HCT116 (cell line): ENCODE measurements at regions not wholly inside any gene's neighbourhood (a gene's known extent, or its start where the extent isn't known, plus 50 kb on each side); places are given as distances from the start of the nearest gene placed in this dataset.

Experiments used
- ATAC-seq: fragments of 200-7000 bp; cut with Tn5 transposase; 2 replicates; pipeline ENCODE4 v1.9.1; 2020; ENCODE audit warnings: mild to moderate bottlenecking, moderate library complexity
- BruUV-seq: library from RNA; stranded (reverse); fragments of 400-500 nt; replicated peaks from 2 replicates; lab custom pipeline; 2021; lab: Mats Ljungman, UMichigan
- CTCF ChIA-PET: fragments of 300-600 bp; sonication (Branson Sonifier 250); formaldehyde crosslinking; loops from one replicate; lab custom pipeline; 2021; ENCODE audit warnings: antibody characterized with exemption; lab: Charles Lee
- POLR2A ChIA-PET: fragments of 300-600, 350-600 bp; sonication (Branson Sonifier 250); formaldehyde crosslinking; loops from one replicate; lab custom pipeline; 2021; ENCODE audit warnings: antibody characterized with exemption; lab: Charles Lee
- RAD21 ChIA-PET, 2 experiments: fragments of 300-600 bp; sonication (Branson Sonifier 250); formaldehyde crosslinking; loops; one replicate each; lab custom pipeline; 2023; ENCODE audit warnings: low total read pairs in 2 of 2; ENCODE audit not compliant: uncharacterized antibody in 2 of 2, unreplicated experiment in 2 of 2, low non-redundant PET in 1 of 2; lab: Charles Lee
- DNase-seq: peaks from one replicate; pipeline ENCODE4 v3.0.0-alpha.2; 2010; ENCODE audit warnings: low read depth, low spot score
- H2AFZ ChIP-seq: fragments of 200-600 bp; shearing (Covaris generic), sonication (generic); 2 replicates; pipeline ENCODE4 v1.6.1; 2017; ENCODE audit warnings: low read depth, mixed run types, mixed read lengths, antibody characterized with exemption, low read length; ENCODE audit not compliant: poor library complexity, severe bottlenecking
- H3K27ac ChIP-seq: 2 replicates; pipeline ENCODE4 v1.5.1; 2012; ENCODE audit warnings: low read depth, low read length
- H3K27me3 ChIP-seq: fragments of 200-600 bp; sonication (generic); 2 replicates; pipeline ENCODE4 v1.6.1; 2016; ENCODE audit warnings: mixed run types, low read length, mixed read lengths; ENCODE audit not compliant: insufficient read depth
- H3K36me3 ChIP-seq, 2 experiments: fragments of 200-500 bp in 1 of 2; fragments of 200-600 bp in 1 of 2; sonication (Bioruptor generic) in 1 of 2; sonication (generic) in 1 of 2; 2 replicates each; pipeline versions ENCODE4 v1.5.1 to v1.6.1; 2014 to 2016; ENCODE audit warnings: low read length in 2 of 2, inconsistent platforms in 1 of 2, mixed read lengths in 1 of 2, mixed run types in 1 of 2; ENCODE audit not compliant: insufficient read depth in 2 of 2, control insufficient read depth in 1 of 2
- H3K4me1 ChIP-seq, 2 experiments: fragments of 200-600 bp in 1 of 2; sonication (generic) in 1 of 2; 2 replicates each; pipeline versions ENCODE4 v1.5.1 to v1.6.1; 2012 to 2017; ENCODE audit warnings: low read length in 2 of 2, inconsistent platforms in 1 of 2, mild to moderate bottlenecking in 1 of 2, mixed read lengths in 1 of 2, mixed run types in 1 of 2, moderate library complexity in 1 of 2; ENCODE audit not compliant: insufficient read depth in 2 of 2, control insufficient read depth in 1 of 2
- H3K4me2 ChIP-seq: fragments of 200-600 bp; sonication (generic); 2 replicates; pipeline ENCODE4 v1.6.1; 2017; ENCODE audit warnings: mixed run types, low read length, mixed read lengths
- H3K4me3 ChIP-seq, 2 experiments: fragments of 200-600 bp in 1 of 2; sonication (generic) in 1 of 2; replicated peaks in 1 of 2; 2 replicates each; pipeline ENCODE4 v1.5.1; 2011 to 2016; ENCODE audit warnings: low read length in 2 of 2, control low read depth in 1 of 2, low read depth in 1 of 2, mild to moderate bottlenecking in 1 of 2, mixed read lengths in 1 of 2, mixed run types in 1 of 2
- H3K79me2 ChIP-seq: fragments of 200-600 bp; sonication (generic); 2 replicates; pipeline ENCODE4 v1.6.1; 2017; ENCODE audit warnings: mild to moderate bottlenecking, mixed run types, low read length, moderate library complexity, mixed read lengths; ENCODE audit not compliant: insufficient read depth
- H3K9ac ChIP-seq: fragments of 200-600 bp; sonication (generic); 2 replicates; pipeline ENCODE4 v1.6.1; 2016; ENCODE audit warnings: low read length, mixed read lengths
- H3K9me2 ChIP-seq: fragments of 200-600 bp; sonication (generic), shearing (Covaris generic); 2 replicates; pipeline ENCODE4 v1.6.1; 2017; ENCODE audit warnings: mixed run types, mild to moderate bottlenecking, moderate library complexity; ENCODE audit not compliant: insufficient read depth
- H3K9me3 ChIP-seq, 2 experiments: fragments of 200-500 bp in 1 of 2; fragments of 200-600 bp in 1 of 2; sonication (Bioruptor generic) in 1 of 2; sonication (generic) in 1 of 2; 2 replicates each; pipeline ENCODE4 v1.6.1; 2014 to 2017; ENCODE audit warnings: low read length in 2 of 2, mixed read lengths in 2 of 2, inconsistent platforms in 1 of 2, low read depth in 1 of 2, mild to moderate bottlenecking in 1 of 2, mixed run types in 1 of 2, moderate library complexity in 1 of 2; ENCODE audit not compliant: control insufficient read depth in 1 of 2, insufficient read depth in 1 of 2
- H4K20me1 ChIP-seq: fragments of 200-600 bp; sonication (generic), shearing (Covaris generic); 2 replicates; pipeline ENCODE4 v1.6.1; 2017; ENCODE audit warnings: mixed run types, mild to moderate bottlenecking, moderate library complexity; ENCODE audit not compliant: insufficient read depth
- ATF3 ChIP-seq: IDR thresholded peaks from 2 replicates; pipeline ENCODE4 v1.6.1; 2012
- CEBPB ChIP-seq: IDR thresholded peaks from 2 replicates; pipeline ENCODE4 v1.6.1; 2012; ENCODE audit warnings: low read depth
- ELF1 ChIP-seq: IDR thresholded peaks from 2 replicates; pipeline ENCODE4 v1.6.1; 2012; ENCODE audit warnings: low read depth, borderline replicate concordance
- EZH2 ChIP-seq: fragments of 200-600 bp; sonication (generic); IDR thresholded peaks from 2 replicates; pipeline ENCODE4 v1.6.1; 2017; ENCODE audit warnings: antibody characterized with exemption, mixed run types
- POLR2AphosphoS5 ChIP-seq: IDR thresholded peaks from 2 replicates; pipeline ENCODE4 v1.6.1; 2011; ENCODE audit warnings: mild to moderate bottlenecking, low read depth, low read length, moderate library complexity
- RAD21 ChIP-seq: IDR thresholded peaks from 2 replicates; pipeline ENCODE4 v1.6.1; 2012; ENCODE audit warnings: low read depth, mild to moderate bottlenecking
- TCF7L2 ChIP-seq: IDR thresholded peaks from 2 replicates; pipeline ENCODE4 v1.7.0; 2011; ENCODE audit warnings: borderline replicate concordance, inconsistent platforms; ENCODE audit not compliant: insufficient read depth, insufficient read length; ENCODE audit errors: extremely low read depth
- YY1 ChIP-seq: IDR thresholded peaks from 2 replicates; pipeline ENCODE4 v1.6.1; 2011; ENCODE audit warnings: low read length, low read depth, moderate library complexity, mild to moderate bottlenecking; ENCODE audit not compliant: insufficient replicate concordance; ENCODE audit errors: extremely low read depth
- ZNF274 ChIP-seq: fragments of 200-500 bp; sonication (Bioruptor generic); IDR thresholded peaks from 2 replicates; pipeline ENCODE4 v1.6.1; 2014; ENCODE audit warnings: mild to moderate bottlenecking, low read depth, low read length, inconsistent platforms
- intact Hi-C: fragments of 100-400 bp; cut with micrococcal nuclease; formaldehyde crosslinking; loops from 2 replicates; pipeline ENCODE4 v1.10.0; 2022
- TF ChIP-seq, protein P1 (sequence below), 3 experiments: fragments of 200-600 bp in 1 of 3; sonication (generic) in 1 of 3; IDR thresholded peaks in 2 of 3; conservative IDR thresholded peaks in 1 of 3; 2 replicates each; pipeline ENCODE4 v1.5.1; 2012 to 2017; ENCODE audit warnings: low read depth in 2 of 3, low read length in 2 of 3, antibody characterized with exemption in 1 of 3, borderline replicate concordance in 1 of 3, control low read depth in 1 of 3, mild to moderate bottlenecking in 1 of 3, mixed read lengths in 1 of 3, mixed run types in 1 of 3, moderate library complexity in 1 of 3; ENCODE audit not compliant: insufficient read depth in 1 of 3

GRCh38 chr16:17938546-17938945, 398.0 kb downstream of the NPIPA8 start:
- ChIA-PET CTCF (interaction anchor here (0.7 kb wide), 1 partner anchor 17 kb away, joined by 3 read pairs; no protein-coding TSS in a partner anchor), POLR2A (no interaction called here), RAD21 (no interaction called here)
- TF ChIP-seq TCF7L2: no peak
- no peak for TF ChIP-seq EZH2
- no peak for TF ChIP-seq ATF3
- TF ChIP-seq POLR2AphosphoS5: no peak
- no peak for TF ChIP-seq YY1
- no peak for TF ChIP-seq RAD21
- TF ChIP-seq CEBPB: no peak
- TF ChIP-seq, protein P1, sequence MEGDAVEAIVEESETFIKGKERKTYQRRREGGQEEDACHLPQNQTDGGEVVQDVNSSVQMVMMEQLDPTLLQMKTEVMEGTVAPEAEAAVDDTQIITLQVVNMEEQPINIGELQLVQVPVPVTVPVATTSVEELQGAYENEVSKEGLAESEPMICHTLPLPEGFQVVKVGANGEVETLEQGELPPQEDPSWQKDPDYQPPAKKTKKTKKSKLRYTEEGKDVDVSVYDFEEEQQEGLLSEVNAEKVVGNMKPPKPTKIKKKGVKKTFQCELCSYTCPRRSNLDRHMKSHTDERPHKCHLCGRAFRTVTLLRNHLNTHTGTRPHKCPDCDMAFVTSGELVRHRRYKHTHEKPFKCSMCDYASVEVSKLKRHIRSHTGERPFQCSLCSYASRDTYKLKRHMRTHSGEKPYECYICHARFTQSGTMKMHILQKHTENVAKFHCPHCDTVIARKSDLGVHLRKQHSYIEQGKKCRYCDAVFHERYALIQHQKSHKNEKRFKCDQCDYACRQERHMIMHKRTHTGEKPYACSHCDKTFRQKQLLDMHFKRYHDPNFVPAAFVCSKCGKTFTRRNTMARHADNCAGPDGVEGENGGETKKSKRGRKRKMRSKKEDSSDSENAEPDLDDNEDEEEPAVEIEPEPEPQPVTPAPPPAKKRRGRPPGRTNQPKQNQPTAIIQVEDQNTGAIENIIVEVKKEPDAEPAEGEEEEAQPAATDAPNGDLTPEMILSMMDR (IDR thresholded peaks at IDR 0.05 in 2 of 3, conservative IDR thresholded peaks at IDR 0.05 in 1 of 3; ENCODE audit: borderline replicate concordance in 1 of 3, insufficient read depth in 1 of 3, low read depth in 2 of 3, low read length in 2 of 3): no peak
- TF ChIP-seq ZNF274: no peak
- TF ChIP-seq ELF1: no peak
- Histone ChIP-seq H3K9ac (no peak overlapping the region), H3K79me2 (no peaks in the 10 kb centered on the region), H3K36me3 (no peaks in the 10 kb centered on the region), H3K9me2 (no peaks in the 10 kb centered on the region), H3K4me3 (no peak overlapping the region), H3K9me3 (no peaks in the 10 kb centered on the region), H3K27ac (no peak overlapping the region), H4K20me1 (no peaks in the 10 kb centered on the region), H2AFZ (no peak overlapping the region), H3K27me3 (peaks cover 16% of the 10 kb centered on the region), H3K4me2 (no peak overlapping the region), H3K4me1 (no peaks in the 10 kb centered on the region)
- intact Hi-C loops: no loop called here
- BruUV-seq: no TSS peak
- DNase-seq: no peak
- ATAC-seq: no peak
